ENCODE measurements at regions not wholly inside any gene's neighbourhood (a gene's known extent, or its start where the extent isn't known, plus 50 kb on each side); places are given as distances from the start of the nearest gene placed in this dataset.

GRCh38 chr7:25694211-25694610 is 457.8 kb upstream of the NFE2L3 start:
- CTCF ChIA-PET: no interaction called here
- H3K4me2 ChIP-seq (ENCODE audit: low read length): no peak overlapping the region

More at GRCh38 chr7:25694211-25694610, 457.8 kb upstream of the NFE2L3 start:
- no peak for TF ChIP-seq CBX3 (IDR thresholded peaks at IDR 0.05; ENCODE audit: low read depth)
- no peak for TF ChIP-seq REST (IDR thresholded peaks at IDR 0.05; ENCODE audit: low read depth)
- TF ChIP-seq FOSL1 (IDR thresholded peaks at IDR 0.05; ENCODE audit: low read depth): no peak
- no peak for TF ChIP-seq MAX (IDR thresholded peaks at IDR 0.05)
- TF ChIP-seq JUND (IDR thresholded peaks at IDR 0.05): no peak
- TF ChIP-seq RAD21 (IDR thresholded peaks at IDR 0.05; ENCODE audit: low read depth): no peak
- TF ChIP-seq YY1 (IDR thresholded peaks at IDR 0.05; ENCODE audit: extremely low read depth, insufficient replicate concordance, low read depth, low read length): no peak
- TF ChIP-seq ZBTB33 (IDR thresholded peaks at IDR 0.05; ENCODE audit: extremely low read depth, insufficient replicate concordance, low read length): no peak
- no peak for TF ChIP-seq SIN3A (IDR thresholded peaks at IDR 0.05; ENCODE audit: low read depth)
- no peak for TF ChIP-seq ATF3 (IDR thresholded peaks at IDR 0.05)
- no peak for TF ChIP-seq POLR2AphosphoS5 (IDR thresholded peaks at IDR 0.05; ENCODE audit: low read depth, low read length)
- TF ChIP-seq CEBPB (IDR thresholded peaks at IDR 0.05; ENCODE audit: low read depth): no peak
- TF ChIP-seq ZFX (IDR thresholded peaks at IDR 0.05): no peak
- DNase-seq (ENCODE audit: low read depth, low spot score) (no peak), ATAC-seq (no peak)
- H3K9ac ChIP-seq (ENCODE audit: low read length): no peak overlapping the region
- intact Hi-C loops (cut with micrococcal nuclease): no loop called here
- no peak overlapping the region for H3K27ac ChIP-seq (ENCODE audit: low read depth, low read length)
- H2AFZ ChIP-seq (ENCODE audit: low read depth, low read length, poor library complexity, severe bottlenecking): no peak overlapping the region
- no peaks in the 10 kb centered on the region for H3K79me2 ChIP-seq (ENCODE audit: insufficient read depth, low read length)
- RAD21 ChIA-PET (ENCODE audit: low non-redundant PET in 1 of 2, low total read pairs in 2 of 2, uncharacterized antibody in 2 of 2, unreplicated experiment in 2 of 2): no interaction called here
- no peaks in the 10 kb centered on the region for H3K9me3 ChIP-seq (ENCODE audit: control insufficient read depth in 1 of 2, insufficient read depth in 1 of 2, low read depth in 1 of 2, low read length in 2 of 2)
- no peak overlapping the region for H3K4me3 ChIP-seq (replicated peaks in 1 of 2; ENCODE audit: low read depth in 1 of 2, low read length in 2 of 2)
- H3K4me1 ChIP-seq (ENCODE audit: control insufficient read depth in 1 of 2, insufficient read depth in 2 of 2, low read length in 2 of 2): no peaks in the 10 kb centered on the region
- no TSS peak for BruUV-seq (replicated peaks)
- POLR2A ChIA-PET: no interaction called here
- no peaks in the 10 kb centered on the region for H4K20me1 ChIP-seq (ENCODE audit: insufficient read depth)
- no peaks in the 10 kb centered on the region for H3K36me3 ChIP-seq (ENCODE audit: control insufficient read depth in 1 of 2, insufficient read depth in 2 of 2, low read length in 2 of 2)
- H3K27me3 ChIP-seq (ENCODE audit: insufficient read depth, low read length): peaks cover 26% of the 10 kb centered on the region
- H3K9me2 ChIP-seq (ENCODE audit: insufficient read depth): no peaks in the 10 kb centered on the region

Measured in HCT116 (cell line).